Lower lobe of right lung (tissue), 2 donors: ENCODE measurements at regions not wholly inside any gene's neighbourhood (a gene's known extent, or its start where the extent isn't known, plus 50 kb on each side); places are given as distances from the start of the nearest gene placed in this dataset.

ENCODE experiments used
- ATAC-seq, 2 donors: fragments of 200-7000 bp; cut with Tn5 transposase; one replicate each; pipeline ENCODE4 v1.9.1; 2020 to 2022; ENCODE audit warnings: mild to moderate bottlenecking in 2 of 2, moderate library complexity in 2 of 2
- DNase-seq: peaks from one replicate; pipeline ENCODE4 v3.0.0-alpha.2; 2020
- H3K27ac ChIP-seq: fragments of 200-600 bp; one replicate; pipeline ENCODE4 v1.8.0; 2022
- H3K27me3 ChIP-seq: fragments of 200-600 bp; one replicate; pipeline ENCODE4 v1.8.0; 2022; ENCODE audit warnings: low read depth
- H3K36me3 ChIP-seq: fragments of 200-600 bp; one replicate; pipeline ENCODE4 v1.8.0; 2022; ENCODE audit warnings: mild to moderate bottlenecking
- H3K4me1 ChIP-seq: fragments of 200-600 bp; one replicate; pipeline ENCODE4 v1.8.0; 2022
- H3K4me3 ChIP-seq: fragments of 200-600 bp; one replicate; pipeline ENCODE4 v1.8.0; 2022; ENCODE audit warnings: mild to moderate bottlenecking
- H3K9me3 ChIP-seq: fragments of 200-600 bp; one replicate; pipeline ENCODE4 v1.8.0; 2022
- CTCF ChIP-seq: fragments of 200-600 bp; IDR thresholded peaks from one replicate; pipeline ENCODE4 v1.8.0; 2022; ENCODE audit warnings: antibody characterized with exemption, mild to moderate bottlenecking
- intact Hi-C: fragments of 100-400 bp; cut with DNase I; formaldehyde crosslinking; loops from one replicate; pipeline ENCODE4 v1.11.0; 2022
- donor health status: DM: no; HTN: yes; CAD: no; lungs with severe emphysema.

GRCh38 chr11:92919048-92919447 lies 50.4 kb upstream of the MTNR1B start:
- Histone ChIP-seq H3K27me3 (no peaks in the 10 kb centered on the region), H3K27ac (no peak overlapping the region), H3K4me1 (no peaks in the 10 kb centered on the region), H3K36me3 (no peaks in the 10 kb centered on the region), H3K4me3 (no peak overlapping the region), H3K9me3 (no peaks in the 10 kb centered on the region)
- no peak for DNase-seq
- no peak for TF ChIP-seq CTCF
- intact Hi-C loops: no loop called here
- no peak for ATAC-seq
